ENCODE measurements at regions not wholly inside any gene's neighbourhood (a gene's known extent, or its start where the extent isn't known, plus 50 kb on each side); places are given as distances from the start of the nearest gene placed in this dataset.

- TF ChIP-seq POLR2AphosphoS5 (IDR thresholded peaks at IDR 0.05), result no peak
- TF ChIP-seq CTCF (IDR thresholded peaks at IDR 0.05), result no peak
- TF ChIP-seq POLR2A (IDR thresholded peaks at IDR 0.05), result no peak
- TF ChIP-seq EP300 (IDR thresholded peaks at IDR 0.05), result no peak
Observed at GRCh38 chr4:136371231-136371630, 1161.1 kb downstream of the PCDH18 start.
